WTC11 (cell line): ENCODE measurements at regions not wholly inside any gene's neighbourhood (a gene's known extent, or its start where the extent isn't known, plus 50 kb on each side); places are given as distances from the start of the nearest gene placed in this dataset.

Experiments
- ATAC-seq: fragments of 200-7000 bp; cut with Tn5 transposase; 2 replicates; pipeline ENCODE4 v1.10.0; 2021; ENCODE audit warnings: mild to moderate bottlenecking, moderate library complexity
- CTCF ChIA-PET: fragments of 300-600 bp; sonication (Branson Sonifier 250); formaldehyde crosslinking; loops from one replicate; lab custom pipeline; 2021; ENCODE audit warnings: antibody characterized with exemption; lab: Charles Lee
- POLR2A ChIA-PET: fragments of 350-600 bp; sonication (Branson Sonifier 250); formaldehyde crosslinking; loops from one replicate; lab custom pipeline; 2021; ENCODE audit warnings: antibody characterized with exemption; lab: Charles Lee
- DNase-seq: peaks from one replicate; pipeline ENCODE4 v3.0.0; 2021; ENCODE audit warnings: low spot score
- H3K27ac Mint-ChIP-seq: 2 replicates; pipeline ENCODE4 v1.8.0; 2021; ENCODE audit warnings: mixed read lengths
- H3K27me3 Mint-ChIP-seq: 2 replicates; pipeline ENCODE4 v1.8.0; 2021; ENCODE audit warnings: low read depth, mild to moderate bottlenecking, moderate library complexity, mixed read lengths
- H3K36me3 Mint-ChIP-seq: 2 replicates; pipeline ENCODE4 v1.8.0; 2021; ENCODE audit warnings: mixed read lengths
- H3K4me1 Mint-ChIP-seq: 2 replicates; pipeline ENCODE4 v1.8.0; 2022; ENCODE audit warnings: mixed read lengths
- H3K4me3 Mint-ChIP-seq: 2 replicates; pipeline ENCODE4 v1.8.0; 2021; ENCODE audit warnings: mild to moderate bottlenecking, moderate library complexity, mixed read lengths
- H3K9me3 Mint-ChIP-seq: 2 replicates; pipeline ENCODE4 v1.8.0; 2021; ENCODE audit warnings: mixed read lengths
- ATF2 ChIP-seq: sonication (generic); formaldehyde crosslinking; IDR thresholded peaks from 2 replicates; pipeline ENCODE4 v1.8.1; 2022; ENCODE audit warnings: low read depth, missing genetic modification reagents, borderline replicate concordance
- CBFB ChIP-seq: sonication (generic); formaldehyde crosslinking; IDR thresholded peaks from 2 replicates; pipeline ENCODE4 v1.8.1; 2022; ENCODE audit warnings: mild to moderate bottlenecking, low read depth, missing genetic modification reagents
- CDX4 ChIP-seq: fragments of 250-450 bp; sonication (Bioruptor Pico); IDR thresholded peaks from 2 replicates; pipeline ENCODE4 v1.9.0; 2021; ENCODE audit warnings: moderate library complexity, mild to moderate bottlenecking, inconsistent platforms, borderline replicate concordance
- EMX1 ChIP-seq: fragments of 250-450 bp; sonication (Bioruptor Pico); IDR thresholded peaks from 2 replicates; pipeline ENCODE4 v1.8.0; 2021; ENCODE audit warnings: mild to moderate bottlenecking
- ERG ChIP-seq: fragments of 250-450 bp; sonication (Bioruptor Pico); IDR thresholded peaks from 2 replicates; pipeline ENCODE4 v1.8.0; 2021; ENCODE audit warnings: mild to moderate bottlenecking
- FOXJ3 ChIP-seq: sonication (generic); formaldehyde crosslinking; IDR thresholded peaks from 2 replicates; pipeline ENCODE4 v1.9.0; 2021; ENCODE audit warnings: missing genetic modification reagents, mild to moderate bottlenecking, borderline replicate concordance
- FOXP4 ChIP-seq: sonication (generic); formaldehyde crosslinking; IDR thresholded peaks from 2 replicates; pipeline ENCODE4 v1.8.0; 2022; ENCODE audit warnings: mild to moderate bottlenecking, missing genetic modification reagents
- GRHL2 ChIP-seq: fragments of 250-450 bp; sonication (Bioruptor Pico); IDR thresholded peaks from 2 replicates; pipeline ENCODE4 v1.8.0; 2022; ENCODE audit warnings: mild to moderate bottlenecking, moderate library complexity; ENCODE audit not compliant: insufficient replicate concordance, severe bottlenecking
- HMGA2 ChIP-seq: fragments of 250-450 bp; sonication (Bioruptor Pico); IDR thresholded peaks from 2 replicates; pipeline ENCODE4 v1.4.0; 2021; ENCODE audit warnings: mild to moderate bottlenecking, moderate library complexity
- KAT7 ChIP-seq: sonication (generic); formaldehyde crosslinking; IDR thresholded peaks from 2 replicates; pipeline ENCODE4 v1.8.1; 2023; ENCODE audit warnings: missing genetic modification reagents, mild to moderate bottlenecking, borderline replicate concordance
- PREB ChIP-seq: sonication (generic); formaldehyde crosslinking; IDR thresholded peaks from 2 replicates; pipeline ENCODE4 v1.8.1; 2022; ENCODE audit warnings: mild to moderate bottlenecking, missing genetic modification reagents, moderate library complexity, borderline replicate concordance
- RELA ChIP-seq: sonication (generic); formaldehyde crosslinking; IDR thresholded peaks from 2 replicates; pipeline ENCODE4 v1.8.1; 2022; ENCODE audit warnings: missing genetic modification reagents, mild to moderate bottlenecking, borderline replicate concordance
- SMAD4 ChIP-seq: sonication (generic); formaldehyde crosslinking; IDR thresholded peaks from 2 replicates; pipeline ENCODE4 v1.8.0; 2022; ENCODE audit warnings: mild to moderate bottlenecking, missing genetic modification reagents
- SOX15 ChIP-seq: fragments of 250-450 bp; sonication (Bioruptor Pico); IDR thresholded peaks from 2 replicates; pipeline ENCODE4 v1.9.0; 2021; ENCODE audit warnings: mild to moderate bottlenecking
- USF1 ChIP-seq: sonication (generic); formaldehyde crosslinking; IDR thresholded peaks from 2 replicates; pipeline ENCODE4 v1.8.0; 2022; ENCODE audit warnings: mild to moderate bottlenecking, missing genetic modification reagents
- USF2 ChIP-seq: sonication (generic); formaldehyde crosslinking; IDR thresholded peaks from 2 replicates; pipeline ENCODE4 v1.8.1; 2023; ENCODE audit warnings: mild to moderate bottlenecking, missing genetic modification reagents, moderate library complexity
- ZMAT4 ChIP-seq: fragments of 250-450 bp; sonication (Bioruptor Pico); IDR thresholded peaks from 2 replicates; pipeline ENCODE4 v1.9.0; 2021; ENCODE audit warnings: mild to moderate bottlenecking
- ZNF219 ChIP-seq: sonication (generic); formaldehyde crosslinking; IDR thresholded peaks from 2 replicates; pipeline ENCODE4 v1.8.0; 2023; ENCODE audit warnings: missing genetic modification reagents, mild to moderate bottlenecking, borderline replicate concordance
- ZNF425 ChIP-seq: fragments of 250-450 bp; sonication (Bioruptor Pico); conservative IDR thresholded peaks from 2 replicates; pipeline ENCODE4 v1.9.0; 2021; ENCODE audit warnings: mild to moderate bottlenecking

GRCh38 chr2:120450196-120450820 is 104.4 kb downstream of the INHBB start (continued):
- no peak for TF ChIP-seq ZNF425 (CRISPR knock-in tag)
- no peak for TF ChIP-seq CDX4 (CRISPR knock-in tag)

- Mint-ChIP-seq H3K4me1 (no peaks in the 10 kb centered on the region), H3K27me3 (peaks cover 70% of the 10 kb centered on the region), H3K27ac (no peak overlapping the region), H3K9me3 (no peaks in the 10 kb centered on the region), H3K36me3 (no peaks in the 10 kb centered on the region), H3K4me3 (no peak overlapping the region)
- TF ChIP-seq FOXJ3 (no peak), RELA (CRISPR knock-in tag) (no peak), SOX15 (CRISPR knock-in tag) (no peak), FOXP4 (CRISPR knock-in tag) (no peak), PREB (CRISPR knock-in tag) (no peak), ATF2 (CRISPR knock-in tag) (no peak), ZNF219 (CRISPR knock-in tag) (no peak), SMAD4 (CRISPR knock-in tag) (no peak), USF2 (no peak), USF1 (CRISPR knock-in tag) (no peak)
- POLR2A ChIA-PET = interaction anchor here (0.7 kb wide), 1 partner anchor 108 kb away, joined by 3 read pairs; no protein-coding TSS in a partner anchor
- DNase-seq (no peak), ATAC-seq (no peak)
- CTCF ChIA-PET = interaction anchor here (0.6 kb wide), 1 partner anchor 138 kb away, joined by 3 read pairs; no protein-coding TSS in a partner anchor
Measured at GRCh38 chr2:120451334-120451733, 105.4 kb downstream of the INHBB start.

- no peak for DNase-seq
- no peaks in the 10 kb centered on the region for H3K36me3 Mint-ChIP-seq
- ChIA-PET POLR2A (no interaction called here), CTCF (interaction anchor here (1.3 kb wide), 2 partner anchors 100 to 109 kb away, joined by 3 to 5 read pairs; no protein-coding TSS in a partner anchor)
- no peak overlapping the region for H3K4me3 Mint-ChIP-seq
- H3K27me3 Mint-ChIP-seq = peaks cover 72% of the 10 kb centered on the region
- ATAC-seq = no peak
- peaks cover 2% of the 10 kb centered on the region; the same call in 1 of the 2 replicates for H3K9me3 Mint-ChIP-seq
- no peak overlapping the region for H3K27ac Mint-ChIP-seq
- no peaks in the 10 kb centered on the region for H3K4me1 Mint-ChIP-seq
- TF ChIP-seq KAT7 (CRISPR knock-in tag) (no peak), EMX1 (CRISPR knock-in tag) (no peak), CBFB (CRISPR knock-in tag) (no peak), USF1 (CRISPR knock-in tag) (no peak), ZMAT4 (CRISPR knock-in tag) (no peak), HMGA2 (no peak), GRHL2 (CRISPR knock-in tag) (no peak), ERG (CRISPR knock-in tag) (no peak)
Measured at GRCh38 chr2:120452131-120452530, 106.2 kb downstream of the INHBB start.
